PC-3 (cell line): ENCODE measurements at regions not wholly inside any gene's neighbourhood (a gene's known extent, or its start where the extent isn't known, plus 50 kb on each side); places are given as distances from the start of the nearest gene placed in this dataset.

Source experiments
- CTCF ChIP-seq: fragments of 300-600 bp; sonication (generic); conservative IDR thresholded peaks from 2 replicates; pipeline ENCODE4 v1.5.1; 2017; ENCODE audit warnings: antibody characterized with exemption, low read depth, mild to moderate bottlenecking, low read length
- EZH2 ChIP-seq: fragments of 300-600 bp; sonication (generic); IDR thresholded peaks from one replicate; pipeline ENCODE4 v1.6.1; 2017; ENCODE audit warnings: antibody characterized with exemption, mild to moderate bottlenecking, low read length; ENCODE audit not compliant: unreplicated experiment

GRCh38 chr17:21524211-21524591 lies 148.0 kb downstream of the KCNJ12 start:
- TF ChIP-seq CTCF (no peak), EZH2 (no peak)
